ENCODE measurements at regions not wholly inside any gene's neighbourhood (a gene's known extent, or its start where the extent isn't known, plus 50 kb on each side); places are given as distances from the start of the nearest gene placed in this dataset.

GRCh38 chr2:121074293-121074932, 210.6 kb downstream of the TFCP2L1 start:
- DNase-seq (ENCODE audit: low read depth) = no peak

GRCh38 chr2:121075006-121075551, 209.9 kb downstream of the TFCP2L1 start:
- no peak for DNase-seq (ENCODE audit: low read depth)

GRCh38 chr2:121075641-121076497, 209.1 kb downstream of the TFCP2L1 start:
- no peak for DNase-seq (ENCODE audit: low read depth)

- DNase-seq (ENCODE audit: low read depth) = no peak
Measured at GRCh38 chr2:121076498-121076820, 208.5 kb downstream of the TFCP2L1 start.

GRCh38 chr2:121076885-121077549, 208.0 kb downstream of the TFCP2L1 start:
- DNase-seq (ENCODE audit: low read depth) = no peak

GRCh38 chr2:121078899-121079298, 206.1 kb downstream of the TFCP2L1 start:
- no peak for DNase-seq (ENCODE audit: low read depth)

GRCh38 chr2:121080013-121080772, 204.8 kb downstream of the TFCP2L1 start:
- DNase-seq (ENCODE audit: low read depth) = peak; percentile 36

GRCh38 chr2:121081701-121082100, 203.3 kb downstream of the TFCP2L1 start:
- DNase-seq (ENCODE audit: low read depth) = no peak

GRCh38 chr2:121082191-121082590, 202.8 kb downstream of the TFCP2L1 start:
- no peak for DNase-seq (ENCODE audit: low read depth)

GRCh38 chr2:121084130-121084680, 200.8 kb downstream of the TFCP2L1 start:
- DNase-seq (ENCODE audit: low read depth) = no peak

GRCh38 chr2:121085801-121086200, 199.2 kb downstream of the TFCP2L1 start:
- DNase-seq (ENCODE audit: low read depth) = no peak

- DNase-seq (ENCODE audit: low read depth) = no peak
Measured at GRCh38 chr2:121086450-121086849, 198.6 kb downstream of the TFCP2L1 start.

GRCh38 chr2:121087117-121087516, 197.9 kb downstream of the TFCP2L1 start:
- no peak for DNase-seq (ENCODE audit: low read depth)

GRCh38 chr2:121088251-121089165, 196.5 kb downstream of the TFCP2L1 start:
- DNase-seq (ENCODE audit: low read depth) = peak; percentile 35

GRCh38 chr2:121089166-121089510, 195.9 kb downstream of the TFCP2L1 start:
- DNase-seq (ENCODE audit: low read depth) = no peak

- no peak for DNase-seq (ENCODE audit: low read depth)
Measured at GRCh38 chr2:121090088-121090715, 194.8 kb downstream of the TFCP2L1 start.

GRCh38 chr2:121092095-121092494, 192.9 kb downstream of the TFCP2L1 start:
- DNase-seq (ENCODE audit: low read depth) = no peak

GRCh38 chr2:121093692-121094091, 191.3 kb downstream of the TFCP2L1 start:
- DNase-seq (ENCODE audit: low read depth) = peak; percentile 64

- DNase-seq (ENCODE audit: low read depth) = no peak
Measured at GRCh38 chr2:121094101-121094500, 190.9 kb downstream of the TFCP2L1 start.

GRCh38 chr2:121094845-121095244, 190.2 kb downstream of the TFCP2L1 start:
- no peak for DNase-seq (ENCODE audit: low read depth)
